Spinal cord (tissue), 9 donors: ENCODE measurements at regions not wholly inside any gene's neighbourhood (a gene's known extent, or its start where the extent isn't known, plus 50 kb on each side); places are given as distances from the start of the nearest gene placed in this dataset.

Source experiments
- DNase-seq, 6 donors: peaks; one replicate each; pipeline versions ENCODE4 v3.0.0 to v3.0.0-alpha.2; 2013 to 2015; ENCODE audit warnings: low spot score in 6 of 6, low read depth in 4 of 6
- H3K27ac ChIP-seq: one replicate; pipeline ENCODE4 v1.5.1; 2013; ENCODE audit warnings: low read depth, low read length, control low read depth
- H3K27me3 ChIP-seq: one replicate; pipeline ENCODE4 v1.6.1; 2013; ENCODE audit warnings: low read length; ENCODE audit not compliant: control insufficient read depth, insufficient read depth
- H3K36me3 ChIP-seq: one replicate; pipeline ENCODE4 v1.6.1; 2013; ENCODE audit warnings: low read length; ENCODE audit not compliant: control insufficient read depth, insufficient read depth
- H3K4me1 ChIP-seq: one replicate; pipeline ENCODE4 v1.6.1; 2013; ENCODE audit warnings: low read length; ENCODE audit not compliant: control insufficient read depth, insufficient read depth
- H3K4me3 ChIP-seq: one replicate; pipeline ENCODE4 v1.5.1; 2013; ENCODE audit warnings: low read depth, low read length, control low read depth
- H3K9me3 ChIP-seq: one replicate; pipeline ENCODE4 v1.6.1; 2013; ENCODE audit warnings: low read length; ENCODE audit not compliant: control insufficient read depth, insufficient read depth
- WGBS: methylation state at CpG from one replicate; pipeline ENCODE4 v1.1.5; 2013; ENCODE audit warnings: missing lambda C conversion rate; ENCODE audit not compliant: insufficient coverage; 5-methylcytosine and 5-hydroxymethylcytosine counted together
- donor health status: healthy.

DNA sequence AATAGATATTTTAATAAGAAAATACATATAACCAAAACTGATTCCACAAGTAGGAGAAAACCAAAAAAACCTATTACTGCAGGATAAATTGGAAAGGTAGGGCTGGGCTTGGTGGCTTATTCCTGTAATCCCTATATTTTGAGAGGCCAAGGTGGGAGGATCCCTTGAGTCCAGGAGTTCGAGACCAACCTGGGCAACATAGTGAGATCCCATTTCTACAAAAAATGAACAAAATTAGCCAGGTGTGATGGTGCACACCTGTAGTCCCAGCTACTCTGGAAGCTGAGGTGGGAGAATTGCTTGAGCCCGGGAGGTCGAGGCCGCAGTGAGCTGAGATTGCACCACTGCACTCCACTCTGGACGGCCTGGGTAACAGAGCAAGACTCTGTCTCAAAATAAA is 189.2 kb upstream of the IER5L start:
- Histone ChIP-seq H3K27me3 (no peaks in the 10 kb centered on the region), H3K4me1 (peaks cover 4% of the 10 kb centered on the region), H3K27ac (no peak overlapping the region), H3K4me3 (no peak overlapping the region), H3K36me3 (no peaks in the 10 kb centered on the region), H3K9me3 (no peaks in the 10 kb centered on the region)
- no peak for DNase-seq
- WGBS = no CpG with 5 or more reads among the region's 5 CpGs

DNA sequence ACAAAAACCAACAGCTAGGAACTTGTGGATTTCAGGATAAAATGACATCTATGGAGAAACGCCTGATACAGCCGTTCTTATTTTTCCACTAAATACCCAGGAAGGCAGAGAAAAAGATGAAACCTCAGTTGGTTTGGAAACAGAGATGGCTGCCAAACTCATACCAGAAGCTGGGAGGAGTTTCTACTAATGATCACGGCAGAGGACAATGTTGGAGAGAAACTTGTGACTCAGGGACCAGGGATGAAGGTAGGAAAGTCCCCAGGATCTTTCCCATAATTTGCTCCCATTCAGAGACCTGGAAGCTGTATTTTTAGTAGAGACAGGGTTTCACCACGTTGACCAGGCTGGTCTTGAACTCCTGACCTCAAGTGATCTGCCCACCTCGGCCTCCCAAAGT is 187.1 kb upstream of the IER5L start:
- Histone ChIP-seq H3K9me3 (no peaks in the 10 kb centered on the region), H3K4me1 (peaks cover 8% of the 10 kb centered on the region), H3K27ac (no peak overlapping the region), H3K36me3 (no peaks in the 10 kb centered on the region), H3K4me3 (no peak overlapping the region), H3K27me3 (no peaks in the 10 kb centered on the region)
- no peak for DNase-seq
- 57% methylated on average over 1 of the region's 5 CpGs for WGBS

GRCh38 chr9:129363216-129363873 is 185.3 kb upstream of the IER5L start:
- H3K27me3 ChIP-seq = no peaks in the 10 kb centered on the region
- WGBS = 79% methylated on average over 7 of the region's 10 CpGs
- no peak overlapping the region for H3K27ac ChIP-seq
- H3K36me3 ChIP-seq = no peaks in the 10 kb centered on the region
- H3K4me3 ChIP-seq = no peak overlapping the region
- no peak for DNase-seq
- peaks cover 8% of the 10 kb centered on the region for H3K4me1 ChIP-seq
- no peaks in the 10 kb centered on the region for H3K9me3 ChIP-seq

GRCh38 chr9:129362287-129363000 is 184.4 kb upstream of the IER5L start:
- H3K4me1 ChIP-seq = peaks cover 8% of the 10 kb centered on the region
- H3K36me3 ChIP-seq = no peaks in the 10 kb centered on the region
- H3K27me3 ChIP-seq = no peaks in the 10 kb centered on the region
- no peak overlapping the region for H3K4me3 ChIP-seq
- whole genome bisulfite sequencing = 41% methylated on average over 10 of the region's 15 CpGs
- no peak overlapping the region for H3K27ac ChIP-seq
- H3K9me3 ChIP-seq = no peaks in the 10 kb centered on the region
- DNase-seq = peak in 2 of 6 donors; percentile 51 to 82

DNA sequence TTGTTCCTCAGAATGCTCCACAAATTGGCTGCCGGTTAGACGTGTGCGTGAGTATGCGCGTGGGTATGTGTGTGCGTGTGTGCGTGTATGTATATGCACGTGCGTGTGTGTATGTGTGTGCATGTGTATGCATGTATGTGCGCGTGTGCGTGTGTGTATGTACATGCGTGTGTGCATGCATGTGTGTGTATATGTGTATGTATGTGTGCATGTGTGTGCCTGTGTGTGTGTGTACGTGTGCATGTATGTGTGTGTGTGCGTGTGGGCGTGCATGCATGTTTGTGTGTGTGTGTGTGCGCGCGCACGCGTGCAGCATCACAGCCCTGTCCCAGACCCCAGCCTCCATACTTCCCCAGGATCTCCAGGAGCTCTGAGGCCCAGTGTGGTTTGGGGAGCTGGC is 183.1 kb upstream of the IER5L start:
- 94% methylated on average over 10 of the region's 21 CpGs for WGBS
- Histone ChIP-seq H3K4me1 (peaks cover 8% of the 10 kb centered on the region), H3K27ac (no peak overlapping the region), H3K4me3 (no peak overlapping the region), H3K27me3 (no peaks in the 10 kb centered on the region), H3K36me3 (no peaks in the 10 kb centered on the region), H3K9me3 (no peaks in the 10 kb centered on the region)
- peak in 1 of 6 donors; percentile 1 for DNase-seq

- H3K4me1 ChIP-seq = peaks cover 8% of the 10 kb centered on the region
Observed at GRCh38 chr9:129359916-129360536, 182.0 kb upstream of the IER5L start.

GRCh38 chr9:129359162-129359811 is 181.2 kb upstream of the IER5L start:
- Histone ChIP-seq H3K36me3 (no peaks in the 10 kb centered on the region), H3K27me3 (no peaks in the 10 kb centered on the region), H3K4me3 (no peak overlapping the region), H3K9me3 (no peaks in the 10 kb centered on the region), H3K4me1 (peaks cover 9% of the 10 kb centered on the region), H3K27ac (no peak overlapping the region)
- DNase-seq = no peak
- WGBS = 90% methylated on average over 11 of the region's 15 CpGs

More at GRCh38 chr9:129359916-129360536, 182.0 kb upstream of the IER5L start:
- H3K36me3 ChIP-seq = no peaks in the 10 kb centered on the region
- 65% methylated on average over 4 of the region's 12 CpGs for WGBS
- H3K27ac ChIP-seq = no peak overlapping the region
- no peaks in the 10 kb centered on the region for H3K27me3 ChIP-seq
- peak in 2 of 6 donors; percentile 34 to 48 for DNase-seq
- no peak overlapping the region for H3K4me3 ChIP-seq
- H3K9me3 ChIP-seq = no peaks in the 10 kb centered on the region

DNA sequence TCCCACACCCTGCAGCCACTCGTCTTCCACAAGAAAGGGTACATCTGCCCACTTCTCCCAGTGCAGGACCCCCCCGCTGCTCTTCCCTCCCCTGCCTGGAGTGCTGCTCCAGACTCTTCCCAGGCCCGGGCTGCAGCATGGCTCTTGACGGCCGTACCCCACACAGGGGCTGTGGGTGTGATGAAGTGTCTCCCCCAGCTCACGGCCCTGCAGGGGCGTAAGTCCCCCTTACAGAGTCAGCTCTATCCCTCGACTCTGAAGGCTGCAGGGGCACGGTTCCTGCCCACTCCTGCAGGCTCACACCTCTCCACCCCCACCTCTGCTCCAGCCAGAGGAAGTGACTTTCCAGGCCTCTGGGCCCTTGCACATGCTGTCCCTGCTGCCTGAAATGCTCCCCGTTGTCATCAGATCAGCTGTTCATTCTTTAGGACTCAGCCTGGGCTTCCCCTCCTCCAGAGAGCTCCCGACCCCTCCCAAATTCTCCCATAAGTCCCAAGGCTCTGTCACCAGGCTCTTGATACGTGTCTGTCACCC is 180.6 kb upstream of the IER5L start:
- no peak for DNase-seq
- Histone ChIP-seq H3K27ac (no peak overlapping the region), H3K4me1 (peaks cover 15% of the 10 kb centered on the region), H3K4me3 (no peak overlapping the region), H3K36me3 (no peaks in the 10 kb centered on the region), H3K27me3 (no peaks in the 10 kb centered on the region), H3K9me3 (no peaks in the 10 kb centered on the region)
- 67% methylated on average over 11 of the region's 12 CpGs for WGBS

DNA sequence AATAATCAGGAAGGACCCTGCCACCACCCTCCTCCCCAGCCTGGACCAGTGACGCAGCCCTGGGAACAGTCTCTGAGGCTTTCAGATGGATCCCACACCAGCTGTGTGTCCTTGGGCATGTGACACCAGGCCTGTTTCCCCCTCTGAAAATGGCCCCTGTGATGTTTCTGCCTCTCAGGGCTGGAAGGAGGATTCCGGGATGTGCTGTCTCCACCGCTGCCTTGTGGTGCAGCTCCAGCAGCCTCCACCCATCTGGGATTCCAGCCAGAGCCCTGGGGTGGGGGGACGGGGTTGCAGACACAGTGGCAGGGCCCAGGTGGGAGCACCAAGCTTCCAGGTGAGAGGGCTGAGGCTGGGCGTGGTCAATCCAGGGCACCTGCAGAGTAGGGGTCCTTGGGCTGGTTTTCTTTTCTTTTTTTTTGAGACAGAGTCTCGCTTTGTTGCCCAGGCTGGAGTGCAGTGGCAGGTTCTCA is 179.7 kb upstream of the IER5L start:
- Histone ChIP-seq H3K4me1 (peaks cover 24% of the 10 kb centered on the region), H3K36me3 (no peaks in the 10 kb centered on the region), H3K27me3 (no peaks in the 10 kb centered on the region), H3K4me3 (no peak overlapping the region), H3K27ac (no peak overlapping the region), H3K9me3 (no peaks in the 10 kb centered on the region)
- DNase-seq = no peak
- 62% methylated on average over 5 of the region's 6 CpGs for WGBS
